HFFc6 (cell line): ENCODE measurements at regions not wholly inside any gene's neighbourhood (a gene's known extent, or its start where the extent isn't known, plus 50 kb on each side); places are given as distances from the start of the nearest gene placed in this dataset.
"Not testable (repeated sequence)": the region's sequence is repeated elsewhere in the genome, so short reads cannot be mapped to it uniquely, and the experiment has no call there.

Experiments used
- DNase-seq: peaks from one replicate; pipeline ENCODE4 v3.0.0-alpha.2; 2018
- H3K27ac Mint-ChIP-seq: 2 replicates; pipeline ENCODE4 v1.8.0; 2020; ENCODE audit warnings: mild to moderate bottlenecking, mixed read lengths
- H3K27me3 Mint-ChIP-seq: 2 replicates; pipeline ENCODE4 v1.8.0; 2021; ENCODE audit warnings: mild to moderate bottlenecking, moderate library complexity, mixed read lengths; ENCODE audit not compliant: insufficient read depth
- H3K36me3 Mint-ChIP-seq: 2 replicates; pipeline ENCODE4 v1.8.0; 2021; ENCODE audit warnings: low read depth, mixed read lengths
- H3K4me1 Mint-ChIP-seq: 2 replicates; pipeline ENCODE4 v1.8.0; 2020; ENCODE audit warnings: low read depth, mixed read lengths
- H3K4me3 Mint-ChIP-seq: 2 replicates; pipeline ENCODE4 v1.8.0; 2020; ENCODE audit warnings: mild to moderate bottlenecking, moderate library complexity, mixed read lengths
- H3K9me3 Mint-ChIP-seq: 2 replicates; pipeline ENCODE4 v1.8.0; 2020; ENCODE audit warnings: mild to moderate bottlenecking, mixed read lengths
- CTCF ChIP-seq: fragments of 200-600 bp; sonication (generic); IDR thresholded peaks from 2 replicates; pipeline ENCODE4 v1.5.0; 2021; ENCODE audit warnings: antibody characterized with exemption, mild to moderate bottlenecking

- TF ChIP-seq CTCF = no peak
- H3K9me3 Mint-ChIP-seq = no peaks in the 10 kb centered on the region
- no peaks in the 10 kb centered on the region for H3K36me3 Mint-ChIP-seq
- H3K27me3 Mint-ChIP-seq = peaks cover 2% of the 10 kb centered on the region; the same call in 1 of the 2 replicates
- H3K4me3 Mint-ChIP-seq = no peak overlapping the region
- DNase-seq = no peak
- H3K27ac Mint-ChIP-seq = no peak overlapping the region
- H3K4me1 Mint-ChIP-seq = no peaks in the 10 kb centered on the region
Measured at GRCh38 chr4:52421811-52422213, 237.3 kb downstream of the USP46 start.

DNA sequence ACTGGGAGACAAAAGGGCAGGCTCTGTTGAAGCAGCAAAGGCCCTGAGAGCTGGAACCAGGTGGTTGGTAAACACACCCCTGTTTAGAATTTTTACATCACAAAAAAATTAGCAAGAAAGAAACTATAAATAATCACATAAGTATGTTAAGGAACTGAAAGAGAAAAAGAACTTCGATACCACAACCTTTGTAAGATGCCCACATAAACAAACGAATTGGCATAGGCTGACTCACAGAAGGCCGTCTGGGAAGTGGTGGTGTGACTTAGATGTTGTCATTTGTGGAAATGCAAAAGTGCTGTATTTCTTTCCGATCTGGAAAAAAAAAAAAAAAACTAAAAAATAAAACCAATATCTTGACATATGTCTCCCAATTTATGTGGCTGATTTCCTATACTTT lies 235.1 kb downstream of the USP46 start:
- H3K4me1 Mint-ChIP-seq = no peaks in the 10 kb centered on the region
- peaks cover under 1% of the 10 kb centered on the region; the same call in 1 of the 2 replicates for H3K27me3 Mint-ChIP-seq
- TF ChIP-seq CTCF = no peak
- no peaks in the 10 kb centered on the region for H3K36me3 Mint-ChIP-seq
- H3K27ac Mint-ChIP-seq = no peak overlapping the region
- DNase-seq = no peak
- no peaks in the 10 kb centered on the region for H3K9me3 Mint-ChIP-seq
- H3K4me3 Mint-ChIP-seq = no peak overlapping the region

DNA sequence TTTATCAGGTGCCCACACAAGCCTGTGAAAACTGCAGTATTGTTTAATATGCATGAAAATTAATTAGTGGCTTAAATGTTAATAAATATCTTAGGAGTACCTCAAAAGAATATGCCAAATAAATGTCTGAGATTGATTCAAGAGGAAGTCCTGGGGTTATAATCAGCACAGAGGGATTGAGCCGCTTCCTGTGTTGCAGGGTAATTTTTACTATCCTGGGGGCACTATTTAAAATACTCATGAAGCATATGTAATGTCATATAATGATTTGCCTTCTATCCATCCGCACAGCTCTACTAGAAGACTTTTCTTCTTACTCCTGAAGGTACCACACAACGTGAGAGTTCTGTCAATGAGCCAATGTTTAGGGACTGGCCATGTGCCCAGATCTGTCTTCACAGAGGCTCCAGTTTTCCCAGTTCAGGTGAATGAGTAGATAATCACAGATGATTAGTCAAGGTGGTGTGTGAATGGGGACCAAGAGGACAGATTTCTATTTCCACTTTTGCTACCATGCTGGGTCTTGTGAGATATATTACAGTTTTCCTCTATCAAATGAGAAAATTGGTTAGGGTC lies 233.3 kb downstream of the USP46 start:
- Mint-ChIP-seq H3K27me3 (no peaks in the 10 kb centered on the region), H3K4me3 (no peak overlapping the region)
- no peak for TF ChIP-seq CTCF

DNA sequence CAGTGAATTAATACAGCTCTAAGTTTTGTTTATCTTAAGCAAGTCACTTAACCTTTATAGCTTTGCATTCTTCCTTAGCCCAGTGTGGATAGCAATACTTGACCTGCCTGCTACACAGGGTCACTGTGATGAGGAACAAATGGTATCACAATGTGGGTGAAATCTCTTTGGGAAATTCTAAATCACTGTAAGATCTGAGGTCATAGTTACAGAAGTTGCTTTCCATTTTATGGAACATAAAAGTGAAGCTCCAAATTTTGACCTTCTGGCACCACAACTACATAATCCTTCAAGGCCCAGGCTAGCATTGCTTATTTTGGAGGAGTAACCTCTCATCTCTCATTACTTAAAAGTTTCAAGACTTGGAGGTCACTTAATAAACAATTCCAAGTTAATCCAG lies 227.7 kb downstream of the USP46 start:
- Mint-ChIP-seq H3K36me3 (no peaks in the 10 kb centered on the region), H3K4me1 (no peaks in the 10 kb centered on the region), H3K27ac (no peak overlapping the region), H3K27me3 (peaks cover 5% of the 10 kb centered on the region), H3K4me3 (no peak overlapping the region), H3K9me3 (no peaks in the 10 kb centered on the region)
- no peak for DNase-seq
- no peak for TF ChIP-seq CTCF

More for the DNA sequence above, 233.3 kb downstream of the USP46 start:
- H3K36me3 Mint-ChIP-seq = no peaks in the 10 kb centered on the region
- no peak overlapping the region for H3K27ac Mint-ChIP-seq
- H3K4me1 Mint-ChIP-seq = no peaks in the 10 kb centered on the region
- no peak for DNase-seq
- H3K9me3 Mint-ChIP-seq = no peaks in the 10 kb centered on the region

DNA sequence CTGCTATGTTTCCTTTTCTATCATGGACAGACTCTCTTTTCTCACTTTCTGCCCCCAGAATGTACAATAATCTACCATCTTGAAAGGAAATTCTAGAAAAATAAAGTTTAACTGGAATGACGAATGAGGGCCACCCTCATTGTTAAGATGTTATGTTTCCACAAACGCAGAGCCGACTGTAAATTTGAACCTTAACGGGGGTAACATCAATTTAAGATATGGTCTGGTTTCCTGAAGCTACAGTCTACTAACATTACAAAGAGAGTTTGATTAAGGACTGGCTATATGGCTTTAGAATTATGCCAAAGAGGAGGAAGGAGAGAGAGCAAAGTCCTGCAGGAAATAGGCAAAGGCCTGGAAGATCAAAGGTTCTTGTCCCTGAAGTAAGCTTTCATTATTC lies 227.2 kb downstream of the USP46 start:
- H3K9me3 Mint-ChIP-seq = no peaks in the 10 kb centered on the region
- no peaks in the 10 kb centered on the region for H3K4me1 Mint-ChIP-seq
- peaks cover 5% of the 10 kb centered on the region for H3K27me3 Mint-ChIP-seq
- no peak overlapping the region for H3K4me3 Mint-ChIP-seq
- TF ChIP-seq CTCF = no peak
- H3K27ac Mint-ChIP-seq = no peak overlapping the region
- DNase-seq = no peak
- H3K36me3 Mint-ChIP-seq = no peaks in the 10 kb centered on the region

DNA sequence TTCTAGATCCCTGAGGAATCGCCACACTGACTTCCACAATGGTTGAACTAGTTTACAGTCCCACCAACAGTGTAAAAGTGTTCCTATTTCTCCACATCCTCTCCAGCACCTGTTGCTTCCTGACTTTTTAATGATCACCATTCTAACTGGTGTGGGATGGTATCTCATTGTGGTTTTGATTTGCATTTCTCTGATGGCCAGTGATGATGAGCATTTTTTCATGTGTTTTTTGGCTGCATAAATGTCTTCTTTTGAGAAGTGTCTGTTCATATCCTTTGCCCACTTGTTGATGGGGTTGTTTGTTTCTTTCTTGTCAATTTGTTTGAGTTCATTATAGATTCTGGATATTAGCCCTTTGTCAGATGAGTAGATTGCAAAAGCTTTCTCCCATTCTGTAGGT lies 216.6 kb downstream of the USP46 start:
- H3K4me3 Mint-ChIP-seq, H3K27ac Mint-ChIP-seq, H3K36me3 Mint-ChIP-seq, H3K9me3 Mint-ChIP-seq, DNase-seq, H3K27me3 Mint-ChIP-seq, H3K4me1 Mint-ChIP-seq: not testable (repeated sequence)
